Astrocyte (in vitro differentiated cells and primary cell): ENCODE measurements at regions not wholly inside any gene's neighbourhood (a gene's known extent, or its start where the extent isn't known, plus 50 kb on each side); places are given as distances from the start of the nearest gene placed in this dataset.

Experiments
- DNase-seq: peaks from one replicate; pipeline ENCODE4 v3.0.0-alpha.2; 2010; ENCODE audit warnings: low read depth
- FAIRE-seq: peaks from 2 replicates; lab custom pipeline; 2011; peaks lifted over from hg19 to GRCh38; lab: Jason Lieb, UNC
- H2AFZ ChIP-seq: 2 replicates; pipeline ENCODE4 v1.6.0; 2012; ENCODE audit warnings: low read depth, low read length, inconsistent platforms
- H3K27ac ChIP-seq: 2 replicates; pipeline ENCODE4 v1.5.1; 2011; ENCODE audit warnings: low read depth, low read length, inconsistent platforms
- H3K27me3 ChIP-seq: 2 replicates; pipeline ENCODE4 v1.6.0; 2011; ENCODE audit warnings: low read length, inconsistent platforms; ENCODE audit not compliant: insufficient read depth
- H3K36me3 ChIP-seq: 2 replicates; pipeline ENCODE4 v1.5.1; 2011; ENCODE audit warnings: low read length, inconsistent platforms; ENCODE audit not compliant: insufficient read depth
- H3K4me1 ChIP-seq: 2 replicates; pipeline ENCODE4 v1.5.1; 2011; ENCODE audit warnings: low read length, inconsistent platforms; ENCODE audit not compliant: insufficient read depth
- H3K4me2 ChIP-seq: 2 replicates; pipeline ENCODE4 v1.6.0; 2012; ENCODE audit warnings: low read length, inconsistent platforms
- H3K4me3 ChIP-seq: 2 replicates; pipeline ENCODE4 v1.5.1; 2011; ENCODE audit warnings: low read depth, mild to moderate bottlenecking, low read length, inconsistent platforms; ENCODE audit not compliant: insufficient read depth
- H3K79me2 ChIP-seq: 2 replicates; pipeline ENCODE4 v1.6.0; 2012; ENCODE audit warnings: mild to moderate bottlenecking, low read length, inconsistent platforms; ENCODE audit not compliant: insufficient read depth
- H3K9ac ChIP-seq: 2 replicates; pipeline ENCODE4 v1.6.0; 2012; ENCODE audit warnings: mild to moderate bottlenecking, low read length, inconsistent platforms
- H3K9me3 ChIP-seq: 2 replicates; pipeline ENCODE4 v1.5.1; 2012; ENCODE audit warnings: low read depth, mild to moderate bottlenecking, low read length, inconsistent platforms; ENCODE audit not compliant: insufficient read depth
- H4K20me1 ChIP-seq: 2 replicates; pipeline ENCODE4 v1.6.0; 2012; ENCODE audit warnings: low read length, inconsistent platforms; ENCODE audit not compliant: insufficient read depth
- H3K27ac Mint-ChIP-seq: one replicate; pipeline ENCODE4 v1.8.0; 2021; ENCODE audit warnings: mild to moderate bottlenecking, mixed read lengths; ENCODE audit not compliant: unreplicated experiment
- H3K27me3 Mint-ChIP-seq: one replicate; pipeline ENCODE4 v1.8.0; 2021; ENCODE audit warnings: low read depth, mixed read lengths; ENCODE audit not compliant: unreplicated experiment
- H3K36me3 Mint-ChIP-seq: one replicate; pipeline ENCODE4 v1.8.0; 2021; ENCODE audit warnings: low read depth, mixed read lengths; ENCODE audit not compliant: unreplicated experiment
- H3K4me1 Mint-ChIP-seq: one replicate; pipeline ENCODE4 v1.8.0; 2021; ENCODE audit warnings: low read depth, mixed read lengths; ENCODE audit not compliant: unreplicated experiment
- H3K4me3 Mint-ChIP-seq: one replicate; pipeline ENCODE4 v1.8.0; 2021; ENCODE audit warnings: mild to moderate bottlenecking, moderate library complexity, mixed read lengths; ENCODE audit not compliant: unreplicated experiment
- H3K9me3 Mint-ChIP-seq: one replicate; pipeline ENCODE4 v1.8.0; 2021; ENCODE audit warnings: mild to moderate bottlenecking, mixed read lengths; ENCODE audit not compliant: unreplicated experiment
- EZH2 ChIP-seq: IDR thresholded peaks from 2 replicates; pipeline ENCODE4 v1.6.1; 2012; ENCODE audit warnings: mild to moderate bottlenecking, low read length, inconsistent platforms; ENCODE audit not compliant: insufficient read depth
- TF ChIP-seq, protein P1 (sequence below): IDR thresholded peaks from 2 replicates; pipeline ENCODE4 v1.5.1; 2011; ENCODE audit warnings: low read depth, mild to moderate bottlenecking, inconsistent platforms, low read length, moderate library complexity; ENCODE audit not compliant: insufficient read depth

- Histone ChIP-seq H4K20me1 (no peaks in the 10 kb centered on the region), H3K4me1 (no peaks in the 10 kb centered on the region), H3K27me3 (no peaks in the 10 kb centered on the region), H3K4me3 (no peak overlapping the region), H3K9me3 (no peaks in the 10 kb centered on the region), H2AFZ (no peak overlapping the region), H3K79me2 (no peaks in the 10 kb centered on the region), H3K9ac (no peak overlapping the region), H3K4me2 (no peak overlapping the region), H3K27ac (no peak overlapping the region), H3K36me3 (no peaks in the 10 kb centered on the region)
- Mint-ChIP-seq H3K36me3 (no peaks in the 10 kb centered on the region), H3K4me3 (no peak overlapping the region), H3K9me3 (no peaks in the 10 kb centered on the region), H3K27ac (no peak overlapping the region), H3K4me1 (no peaks in the 10 kb centered on the region), H3K27me3 (no peaks in the 10 kb centered on the region)
- FAIRE-seq (peak; percentile 32), DNase-seq (no peak)
- no peak for TF ChIP-seq EZH2
- TF ChIP-seq, protein P1, sequence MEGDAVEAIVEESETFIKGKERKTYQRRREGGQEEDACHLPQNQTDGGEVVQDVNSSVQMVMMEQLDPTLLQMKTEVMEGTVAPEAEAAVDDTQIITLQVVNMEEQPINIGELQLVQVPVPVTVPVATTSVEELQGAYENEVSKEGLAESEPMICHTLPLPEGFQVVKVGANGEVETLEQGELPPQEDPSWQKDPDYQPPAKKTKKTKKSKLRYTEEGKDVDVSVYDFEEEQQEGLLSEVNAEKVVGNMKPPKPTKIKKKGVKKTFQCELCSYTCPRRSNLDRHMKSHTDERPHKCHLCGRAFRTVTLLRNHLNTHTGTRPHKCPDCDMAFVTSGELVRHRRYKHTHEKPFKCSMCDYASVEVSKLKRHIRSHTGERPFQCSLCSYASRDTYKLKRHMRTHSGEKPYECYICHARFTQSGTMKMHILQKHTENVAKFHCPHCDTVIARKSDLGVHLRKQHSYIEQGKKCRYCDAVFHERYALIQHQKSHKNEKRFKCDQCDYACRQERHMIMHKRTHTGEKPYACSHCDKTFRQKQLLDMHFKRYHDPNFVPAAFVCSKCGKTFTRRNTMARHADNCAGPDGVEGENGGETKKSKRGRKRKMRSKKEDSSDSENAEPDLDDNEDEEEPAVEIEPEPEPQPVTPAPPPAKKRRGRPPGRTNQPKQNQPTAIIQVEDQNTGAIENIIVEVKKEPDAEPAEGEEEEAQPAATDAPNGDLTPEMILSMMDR: no peak
These were observed 232.7 kb upstream of the SNX7 start for GRCh38 chr1:98428864-98429263.

DNA sequence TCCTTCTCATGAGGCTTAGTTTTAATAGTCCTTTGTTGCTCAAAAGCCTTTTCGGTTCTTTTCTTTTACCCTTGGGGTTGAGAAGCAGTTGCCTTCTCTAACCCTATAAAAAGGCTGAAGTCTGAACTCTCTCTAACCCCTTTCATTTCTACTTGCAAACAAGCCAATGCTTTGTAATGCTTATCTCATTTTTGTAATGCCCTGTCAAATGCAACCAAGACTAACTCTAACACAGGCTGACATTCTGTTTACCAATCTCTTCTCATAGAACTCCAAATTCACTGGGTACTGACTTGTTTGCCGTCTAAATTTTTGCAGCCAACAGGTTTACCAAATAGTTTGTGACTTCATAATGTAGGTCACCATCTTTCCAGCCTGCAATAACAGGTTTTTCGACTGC, 233.9 kb upstream of the SNX7 start:
- Mint-ChIP-seq H3K9me3 (no peaks in the 10 kb centered on the region), H3K36me3 (no peaks in the 10 kb centered on the region), H3K27me3 (no peaks in the 10 kb centered on the region), H3K4me3 (no peak overlapping the region), H3K27ac (no peak overlapping the region), H3K4me1 (peaks cover 3% of the 10 kb centered on the region)
- no peak for TF ChIP-seq EZH2
- TF ChIP-seq, protein P1: no peak
- no peaks in the 10 kb centered on the region for H3K27me3 ChIP-seq
- no peak overlapping the region for H3K27ac ChIP-seq
- DNase-seq (no peak), FAIRE-seq (no peak)
- H3K4me3 ChIP-seq: no peak overlapping the region
- H3K9me3 ChIP-seq: no peaks in the 10 kb centered on the region
- no peaks in the 10 kb centered on the region for H3K4me1 ChIP-seq
- H3K4me2 ChIP-seq: no peak overlapping the region
- H3K79me2 ChIP-seq: no peaks in the 10 kb centered on the region
- H3K36me3 ChIP-seq: no peaks in the 10 kb centered on the region
- H4K20me1 ChIP-seq: no peaks in the 10 kb centered on the region
- H2AFZ ChIP-seq: no peak overlapping the region
- no peak overlapping the region for H3K9ac ChIP-seq

DNA sequence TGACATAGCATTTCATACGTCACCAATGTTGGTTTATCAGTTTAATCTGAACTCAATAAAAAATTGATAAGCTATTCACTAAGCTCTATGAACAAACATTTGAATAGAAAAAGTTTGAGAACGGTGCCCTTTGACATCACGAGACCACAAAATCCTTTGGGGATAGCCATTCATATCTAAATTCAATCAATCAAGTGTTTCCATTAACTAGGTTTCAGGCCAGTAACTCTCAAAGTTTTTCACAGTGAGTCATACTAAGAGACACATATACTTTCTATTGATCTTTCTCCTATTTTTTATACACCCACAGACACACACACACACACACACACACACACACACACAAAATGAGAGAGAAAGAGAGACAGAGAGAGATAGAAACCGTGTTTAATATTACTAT, 235.4 kb upstream of the SNX7 start:
- TF ChIP-seq, protein P1: no peak
- TF ChIP-seq EZH2: no peak
- H3K4me3 ChIP-seq: no peak overlapping the region
- H3K4me3 Mint-ChIP-seq: no peak overlapping the region
- H3K27ac ChIP-seq: no peak overlapping the region
- H3K36me3 ChIP-seq: no peaks in the 10 kb centered on the region
- no peaks in the 10 kb centered on the region for H3K9me3 ChIP-seq
- no peaks in the 10 kb centered on the region for H3K36me3 Mint-ChIP-seq
- H3K27me3 ChIP-seq: no peaks in the 10 kb centered on the region
- H3K4me1 ChIP-seq: no peaks in the 10 kb centered on the region
- H3K27me3 Mint-ChIP-seq: no peaks in the 10 kb centered on the region
- peak; percentile 17 for DNase-seq
- no peaks in the 10 kb centered on the region for H3K79me2 ChIP-seq
- H3K4me2 ChIP-seq: no peak overlapping the region
- H3K27ac Mint-ChIP-seq: no peak overlapping the region
- no peak for FAIRE-seq
- no peaks in the 10 kb centered on the region for H4K20me1 ChIP-seq
- H3K9ac ChIP-seq: no peak overlapping the region
- H3K4me1 Mint-ChIP-seq: peaks cover 9% of the 10 kb centered on the region
- no peaks in the 10 kb centered on the region for H3K9me3 Mint-ChIP-seq
- no peak overlapping the region for H2AFZ ChIP-seq
